GM21619 (cell line): ENCODE measurements at regions not wholly inside any gene's neighbourhood (a gene's known extent, or its start where the extent isn't known, plus 50 kb on each side); places are given as distances from the start of the nearest gene placed in this dataset.

Experiments used
- ATAC-seq: cut with Tn5 transposase; IDR thresholded peaks from one replicate; pipeline ENCODE4 v1.9.1; 2021; ENCODE audit not compliant: unreplicated experiment

DNA sequence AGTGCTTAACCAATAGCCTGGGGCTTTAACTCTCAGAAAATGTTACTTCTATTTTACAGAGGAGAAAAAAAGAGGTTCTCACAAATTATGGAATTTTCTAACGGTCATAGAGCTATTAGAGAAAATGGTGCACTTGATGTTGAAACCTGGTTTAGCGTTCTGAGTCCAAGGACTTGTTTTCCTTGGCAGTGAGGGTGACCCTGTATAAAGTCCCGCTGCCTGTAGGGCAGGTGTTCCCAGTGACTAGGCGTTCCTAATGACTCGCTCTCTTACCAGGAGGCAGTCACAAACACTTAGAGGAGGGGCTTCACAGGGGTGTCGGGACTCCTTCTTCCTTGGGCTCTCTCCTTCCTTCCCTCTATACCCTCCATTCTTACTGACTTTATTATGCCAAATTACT lies 175.8 kb downstream of the ACTR3 start:
- no peak for ATAC-seq

DNA sequence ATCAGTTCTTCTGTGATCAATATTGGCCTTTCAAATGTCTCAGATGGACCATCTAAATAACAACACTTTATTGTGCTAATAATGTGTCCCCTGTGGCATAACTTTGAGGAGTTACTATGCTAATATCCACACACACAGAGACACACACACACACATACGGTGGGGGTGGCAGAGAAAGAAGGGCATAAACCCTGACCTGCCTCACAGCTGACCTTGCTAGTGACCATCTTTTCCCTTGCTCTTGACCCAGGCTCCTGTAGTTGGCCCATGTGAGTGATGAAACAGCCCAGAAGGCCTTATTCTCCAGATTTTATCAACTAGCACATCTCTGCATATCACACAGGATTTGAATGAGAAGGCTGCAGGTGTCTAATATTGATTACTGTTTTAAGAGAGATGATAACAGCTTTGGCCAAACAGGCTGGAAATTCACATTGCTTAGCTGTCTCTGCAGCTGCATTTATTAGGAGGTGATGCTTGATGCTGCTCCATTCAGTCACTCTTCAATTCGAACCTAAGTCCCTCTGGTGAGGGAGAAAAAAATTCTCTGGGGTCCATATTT lies 176.4 kb downstream of the ACTR3 start:
- ATAC-seq: no peak

DNA sequence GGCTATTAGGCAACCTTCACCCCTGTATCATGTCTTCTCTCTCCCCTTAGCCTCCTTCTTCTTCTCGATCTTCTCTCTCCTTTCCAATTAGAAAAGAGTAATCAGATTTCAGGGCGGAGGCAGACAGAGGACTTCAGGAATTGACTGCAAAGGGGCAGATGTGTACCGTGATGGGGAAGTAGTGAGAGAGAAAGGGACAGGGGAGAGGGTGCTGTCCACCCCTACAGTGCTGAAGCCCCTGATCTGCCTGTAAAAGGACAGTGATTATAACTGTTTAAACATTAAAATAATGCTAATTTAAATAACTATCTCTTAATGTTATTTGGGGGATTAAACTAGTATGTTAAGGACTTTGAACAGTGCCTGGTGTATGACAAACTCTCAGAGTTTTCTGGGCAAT lies 178.5 kb downstream of the ACTR3 start:
- ATAC-seq: no peak

DNA sequence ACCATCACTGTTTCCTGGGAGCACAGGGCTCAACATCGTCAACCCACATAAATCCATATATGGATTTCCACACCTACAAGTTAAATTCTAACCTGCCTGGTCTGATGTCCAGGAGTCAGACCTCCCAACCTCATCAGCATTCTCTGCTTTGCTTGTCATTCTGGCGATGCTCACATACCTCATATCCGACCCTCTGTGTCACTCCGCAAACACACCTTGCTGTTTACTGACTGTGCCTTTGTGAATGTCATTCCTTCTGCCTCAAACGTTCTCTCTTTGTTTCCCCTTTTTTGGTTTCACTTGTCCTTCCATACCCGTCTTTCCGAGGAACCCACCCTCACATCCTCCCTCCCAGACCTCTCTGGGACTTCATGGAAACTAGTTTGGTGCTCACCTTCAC lies 187.1 kb downstream of the ACTR3 start:
- ATAC-seq: no peak

DNA sequence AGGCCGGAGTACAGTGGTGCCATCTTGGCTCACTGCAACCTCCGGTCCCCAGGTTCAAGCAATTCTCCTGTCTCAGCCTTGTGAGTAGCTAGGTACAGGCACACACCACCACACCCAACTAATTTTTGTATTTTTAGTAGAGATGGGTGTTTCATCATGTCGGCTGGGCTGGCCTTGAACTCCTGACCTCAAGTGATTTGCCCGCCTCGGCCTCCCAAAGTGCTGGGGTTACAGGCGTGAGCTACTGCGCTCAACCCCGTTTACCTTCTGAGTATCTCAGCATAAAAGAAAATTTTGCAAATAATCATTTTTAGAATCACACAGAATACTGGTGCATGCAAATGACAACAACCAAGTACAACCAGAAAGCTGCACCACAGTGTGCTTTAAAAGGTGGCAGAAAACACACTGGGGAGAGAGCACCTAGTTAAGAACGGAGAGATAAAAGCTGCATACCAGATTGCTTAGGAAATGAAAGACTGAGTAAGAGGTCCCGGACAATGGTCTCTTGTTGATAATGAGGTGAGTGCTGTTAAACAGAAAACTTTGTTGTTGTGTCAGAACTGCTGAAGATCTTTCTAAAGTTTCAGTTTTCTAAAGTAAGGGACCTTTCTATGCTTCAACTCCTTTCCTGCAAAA lies 189.6 kb downstream of the ACTR3 start:
- no peak for ATAC-seq

DNA sequence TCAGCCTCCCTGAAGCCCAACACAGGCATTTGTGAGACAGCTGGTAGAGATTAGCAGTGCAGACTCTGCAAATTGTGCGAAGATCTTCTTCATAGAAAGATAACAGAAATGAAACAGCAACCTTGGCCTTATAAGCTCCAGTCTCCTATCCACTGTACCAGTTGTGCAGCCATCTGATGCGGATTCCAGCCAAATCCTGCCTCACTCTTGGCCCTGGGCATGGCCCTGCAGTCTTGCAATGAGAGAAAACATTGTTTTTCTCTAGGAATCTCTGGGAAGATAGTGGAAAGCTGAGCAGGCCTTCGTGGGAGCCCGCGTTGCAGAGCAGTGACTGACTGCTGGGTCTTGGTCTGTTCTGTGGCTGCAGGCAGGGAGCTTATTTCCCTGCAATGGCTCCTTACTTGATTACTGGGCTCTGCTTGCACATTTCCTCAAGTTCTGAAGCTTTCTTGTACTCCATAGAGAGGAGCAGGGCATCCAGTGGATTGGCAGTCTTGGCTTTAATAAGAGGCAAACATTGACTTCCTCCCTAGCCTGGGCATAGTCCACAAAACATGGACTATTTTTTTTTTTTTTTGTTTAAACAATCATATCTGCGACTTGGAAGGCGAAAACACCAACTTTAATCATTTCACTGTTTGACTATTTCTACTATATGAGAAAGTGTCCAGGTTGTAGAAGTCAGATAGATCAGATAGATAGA lies 193.0 kb downstream of the ACTR3 start:
- ATAC-seq: no peak

DNA sequence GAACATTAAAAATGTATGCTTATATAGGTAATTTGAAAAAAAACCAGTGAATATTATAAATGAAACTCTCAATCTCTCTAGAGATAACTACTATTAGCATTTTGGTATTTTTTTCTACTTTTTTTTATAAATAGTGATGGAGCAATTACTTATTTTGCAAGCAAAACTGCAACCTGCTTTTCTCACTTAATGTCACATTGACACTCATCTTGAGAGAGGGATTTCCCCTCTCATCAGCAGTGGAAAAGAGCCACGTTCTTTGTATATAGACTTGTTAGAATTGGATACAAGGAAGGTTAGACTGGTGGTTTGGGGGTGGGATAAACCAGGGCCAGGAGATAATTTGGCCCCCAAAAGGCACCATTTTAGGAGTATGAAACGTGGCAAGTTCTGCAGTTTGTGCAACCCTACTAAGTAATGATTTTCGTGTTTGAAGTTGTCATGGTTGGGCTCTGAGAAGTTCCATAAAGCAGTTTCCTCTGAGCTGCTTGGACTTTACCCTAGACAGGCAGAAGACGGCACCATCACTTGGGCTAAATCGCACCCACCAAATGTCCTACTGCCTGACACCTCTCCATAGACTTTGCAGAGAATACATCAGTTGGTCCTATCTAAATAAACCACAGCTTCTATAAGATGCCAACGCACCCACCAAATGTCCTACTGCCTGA lies 194.0 kb downstream of the ACTR3 start:
- peak; percentile 83 for ATAC-seq

DNA sequence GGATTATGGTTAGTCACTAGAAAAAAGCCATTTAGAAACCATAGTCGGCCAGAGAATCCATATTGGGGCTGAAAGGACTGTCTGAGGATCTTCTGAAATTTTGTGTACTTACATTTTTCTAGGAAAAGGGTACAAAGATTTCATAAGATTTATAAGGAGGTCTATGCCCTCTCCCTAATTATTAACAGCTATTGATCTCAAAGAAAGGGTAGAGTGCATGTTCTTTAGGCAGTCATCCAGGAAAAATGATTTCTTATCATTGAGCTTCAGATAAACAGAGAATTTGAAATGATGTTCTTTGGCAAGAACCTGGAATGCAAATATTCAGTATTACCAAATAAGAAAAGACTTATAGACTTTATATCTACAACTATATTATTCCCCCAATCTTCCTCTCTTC lies 195.3 kb downstream of the ACTR3 start:
- no peak for ATAC-seq

DNA sequence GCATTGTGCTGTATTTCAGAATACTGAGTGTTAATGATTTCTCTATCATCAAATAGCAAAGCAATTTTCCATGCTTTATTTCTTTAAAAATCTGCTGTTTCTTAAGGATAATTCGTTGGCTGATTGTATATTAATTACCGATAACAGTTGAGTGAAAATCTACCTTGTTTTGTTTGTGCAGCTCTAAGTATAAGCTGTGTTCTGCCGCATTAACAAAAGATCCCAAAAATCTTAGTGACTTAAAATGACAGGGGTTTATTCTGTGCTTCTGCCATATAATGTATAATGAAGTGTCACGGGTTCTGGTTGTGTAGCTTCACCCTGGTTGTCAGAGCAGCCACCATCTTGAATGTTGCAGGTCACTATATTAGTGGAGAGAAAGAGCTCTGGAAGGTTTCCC lies 196.1 kb downstream of the ACTR3 start:
- ATAC-seq: no peak

DNA sequence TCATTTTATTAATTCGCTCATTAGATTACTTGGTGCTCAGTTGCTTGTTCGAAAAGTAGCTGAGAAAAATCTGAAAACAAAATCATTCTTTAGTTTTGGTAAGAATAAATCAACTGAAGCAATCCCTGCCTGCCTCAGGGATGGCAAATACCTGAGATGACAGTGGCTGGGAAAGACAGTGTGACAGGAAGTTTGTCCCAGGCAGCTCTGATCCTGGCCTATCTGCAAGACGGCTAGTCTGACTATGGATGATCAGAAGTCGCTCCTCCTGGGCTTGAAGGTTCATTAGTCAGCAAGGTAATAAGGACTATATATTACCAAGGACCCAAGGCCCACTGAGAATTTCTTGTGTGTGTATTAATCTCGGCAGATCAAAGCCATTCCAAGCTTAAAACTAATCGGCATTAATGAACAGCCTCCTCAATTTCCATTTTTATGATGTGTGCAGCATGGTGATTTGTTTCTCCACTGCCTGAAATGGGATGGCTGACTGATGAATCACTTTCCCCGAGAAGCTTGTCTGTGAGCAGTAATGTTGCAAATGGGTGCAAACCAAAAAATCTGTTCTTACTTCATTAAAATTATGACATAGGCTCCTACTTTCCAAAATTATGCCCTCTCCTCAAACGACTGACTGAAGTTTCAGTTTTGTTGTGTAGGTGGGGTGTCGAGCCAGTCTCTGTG lies 199.9 kb downstream of the ACTR3 start:
- ATAC-seq: no peak

DNA sequence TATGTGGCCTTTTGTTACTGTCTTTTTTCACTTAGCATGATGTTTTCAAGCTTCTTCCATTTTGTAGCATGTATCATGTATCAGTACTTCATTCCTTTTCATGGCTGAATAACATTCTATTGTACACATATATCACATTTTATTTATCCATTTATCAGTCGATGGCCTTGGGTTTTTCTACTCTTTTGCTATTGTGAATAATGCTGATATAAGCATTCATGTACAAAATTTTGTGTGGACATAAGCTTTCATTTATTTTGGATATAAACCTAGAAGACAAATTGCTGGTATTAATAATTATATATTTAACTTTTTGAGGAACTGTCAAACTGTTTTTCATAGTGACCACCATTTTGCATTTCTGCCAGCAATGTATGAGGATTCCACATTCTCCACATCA lies 201.1 kb downstream of the ACTR3 start:
- no peak for ATAC-seq

DNA sequence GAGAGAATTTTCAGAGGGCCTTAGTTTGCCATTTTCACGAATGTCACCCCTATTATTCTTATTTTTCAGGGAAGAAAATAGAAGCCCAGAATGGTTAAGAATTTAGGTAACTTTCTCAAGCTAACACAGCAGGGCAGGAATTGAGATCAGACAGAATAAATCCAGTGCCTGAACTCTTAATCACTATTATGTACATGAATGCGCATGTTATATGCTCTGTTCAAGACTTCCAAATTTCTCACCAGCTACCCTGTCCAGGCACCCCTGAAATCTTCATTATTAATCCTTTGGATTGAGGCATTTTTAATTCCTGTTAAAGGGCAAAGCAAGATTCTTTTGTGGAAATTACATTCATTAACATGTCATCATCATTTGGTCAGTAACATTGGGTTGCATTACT lies 218.4 kb downstream of the ACTR3 start:
- ATAC-seq: no peak

DNA sequence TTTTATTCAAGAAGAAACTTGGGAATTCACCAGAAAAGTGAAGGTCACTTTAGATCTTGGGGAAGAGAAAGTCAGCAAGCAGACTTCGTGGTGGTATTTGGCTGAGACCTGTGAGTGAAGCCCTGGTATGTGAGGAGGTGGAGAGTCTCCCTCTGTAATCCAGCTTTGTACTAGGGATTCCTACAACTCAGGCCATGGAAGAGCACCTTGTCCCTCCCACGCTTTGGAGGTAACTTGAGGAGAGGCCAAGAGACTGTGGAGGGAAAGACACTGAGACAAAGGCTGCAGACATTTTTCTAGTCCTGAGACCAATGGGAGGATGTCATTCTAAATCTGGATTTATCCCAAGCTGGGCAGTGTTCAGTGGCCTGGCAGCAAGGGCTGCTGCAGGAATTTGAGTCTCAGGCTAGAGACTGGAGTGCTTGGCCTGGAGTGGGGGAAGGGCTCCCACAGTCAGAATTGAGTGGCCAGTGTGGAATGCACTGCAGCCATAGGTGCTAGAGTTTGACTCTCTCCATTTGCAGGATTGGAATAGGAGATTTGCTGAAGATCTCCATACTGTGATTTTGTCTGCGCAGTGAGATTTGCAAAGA lies 219.0 kb downstream of the ACTR3 start:
- ATAC-seq: no peak

DNA sequence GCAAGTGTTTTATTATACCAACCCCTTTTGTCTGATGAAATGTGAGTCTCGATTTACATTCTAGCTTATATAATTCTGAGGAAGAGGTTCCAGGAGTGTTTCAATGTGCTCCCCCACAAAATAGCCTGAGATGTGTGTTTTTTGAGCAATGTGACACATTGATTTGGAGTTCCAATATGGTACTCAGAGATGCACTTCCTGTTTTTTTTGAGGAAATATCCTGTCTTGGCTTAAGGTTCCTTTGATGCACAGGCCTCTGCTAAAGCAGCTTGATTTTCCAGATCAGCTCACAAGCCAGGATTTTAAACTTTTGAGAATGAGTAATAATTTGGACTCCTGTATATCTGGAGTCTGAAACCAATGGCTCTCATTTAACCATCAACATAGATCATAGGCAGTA lies 221.4 kb downstream of the ACTR3 start:
- no peak for ATAC-seq

DNA sequence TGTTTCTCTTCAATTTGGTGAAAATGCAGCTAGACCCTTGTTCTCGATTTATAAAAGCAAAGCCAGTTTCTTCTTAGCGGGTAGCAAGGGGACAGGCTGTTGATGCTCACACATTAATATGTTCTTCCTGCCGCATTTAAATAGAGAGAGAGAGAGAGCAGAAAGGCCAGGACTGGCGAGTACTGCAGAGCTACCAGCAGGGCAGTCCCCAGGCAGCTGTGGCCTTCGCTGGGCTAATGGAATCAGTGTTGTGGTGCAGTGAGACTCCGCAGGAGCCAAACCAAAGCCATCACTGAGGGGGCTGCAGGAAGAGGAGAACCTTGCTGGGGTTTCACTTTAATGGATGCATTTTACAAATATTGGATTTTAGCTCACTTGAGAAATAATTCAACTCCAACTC lies 223.6 kb downstream of the ACTR3 start:
- no peak for ATAC-seq

DNA sequence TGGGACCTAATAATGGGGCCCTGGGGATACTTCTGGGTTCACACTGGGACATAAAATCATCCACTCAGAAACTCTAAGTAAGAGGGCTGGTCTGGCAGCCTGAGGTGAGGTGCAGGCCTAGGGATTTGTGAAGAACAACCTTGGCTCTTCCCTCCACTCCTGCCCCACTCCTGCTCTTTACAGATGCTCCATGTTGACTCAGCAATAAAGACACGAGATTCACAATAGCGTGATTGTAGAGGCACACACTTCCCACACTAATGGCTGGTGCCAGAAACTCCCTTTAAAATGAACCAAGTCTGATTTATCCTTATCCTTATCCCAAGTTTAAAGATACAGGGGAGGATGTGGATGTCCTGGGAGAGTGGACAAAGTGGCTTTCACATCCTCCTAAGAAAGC lies 228.2 kb downstream of the ACTR3 start:
- ATAC-seq: no peak

DNA sequence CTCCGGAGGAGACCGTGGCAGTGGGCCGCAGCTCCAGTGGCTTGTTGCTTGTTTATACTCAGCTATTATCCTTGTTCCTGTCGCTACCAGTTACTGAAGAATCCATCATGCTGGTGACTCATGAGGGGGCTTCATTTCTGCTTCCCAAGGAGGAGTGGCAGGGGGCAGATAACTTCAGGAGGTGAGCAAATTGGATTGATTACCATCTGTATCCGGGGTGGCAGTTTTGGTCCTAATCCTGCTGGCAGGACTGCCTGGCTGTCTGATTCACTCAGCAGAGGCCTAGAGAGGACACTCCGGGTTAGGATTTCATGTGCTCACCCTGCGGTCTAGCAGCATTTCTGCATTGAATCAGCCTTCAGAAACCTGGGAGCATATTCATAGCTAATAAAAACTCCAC lies 230.0 kb downstream of the ACTR3 start:
- no peak for ATAC-seq

DNA sequence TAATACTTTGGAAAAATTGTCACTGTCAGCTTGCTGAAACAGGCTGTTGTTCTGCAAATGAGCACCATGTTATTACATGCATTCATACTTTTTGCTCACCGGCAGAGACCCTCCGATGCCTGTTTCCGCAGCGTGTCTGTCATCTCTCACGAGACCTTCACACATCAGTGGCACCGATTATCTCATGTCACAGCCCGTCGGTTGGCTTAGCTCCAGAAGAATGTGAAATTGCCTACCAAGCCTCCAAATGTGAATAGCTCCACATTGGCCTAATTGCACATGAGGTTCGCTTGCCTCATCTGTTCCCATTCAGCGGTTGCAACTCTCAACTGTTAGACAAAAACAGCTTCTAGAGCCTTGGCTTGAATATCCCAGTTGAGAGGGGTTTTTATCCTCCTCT lies 233.0 kb downstream of the ACTR3 start:
- no peak for ATAC-seq

DNA sequence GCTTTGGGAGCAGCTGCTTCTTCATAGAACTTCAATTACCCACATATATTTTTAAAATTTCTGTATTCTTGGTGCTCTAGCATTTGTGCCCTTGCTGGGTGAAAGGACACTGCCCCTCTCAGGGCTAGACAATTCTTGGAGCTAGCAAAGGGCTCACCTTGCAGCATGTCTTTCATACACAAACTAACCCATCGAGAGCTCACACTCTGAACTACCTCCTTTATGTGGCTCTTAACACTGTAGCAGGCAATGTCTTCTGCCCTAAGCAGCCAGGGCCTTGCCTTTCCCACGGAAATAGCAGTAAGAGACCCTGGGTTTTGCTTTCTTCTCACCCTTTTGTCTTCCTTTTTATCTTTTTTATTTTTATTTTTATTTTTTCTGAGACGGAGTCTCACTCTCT lies 234.0 kb downstream of the ACTR3 start:
- ATAC-seq: no peak

DNA sequence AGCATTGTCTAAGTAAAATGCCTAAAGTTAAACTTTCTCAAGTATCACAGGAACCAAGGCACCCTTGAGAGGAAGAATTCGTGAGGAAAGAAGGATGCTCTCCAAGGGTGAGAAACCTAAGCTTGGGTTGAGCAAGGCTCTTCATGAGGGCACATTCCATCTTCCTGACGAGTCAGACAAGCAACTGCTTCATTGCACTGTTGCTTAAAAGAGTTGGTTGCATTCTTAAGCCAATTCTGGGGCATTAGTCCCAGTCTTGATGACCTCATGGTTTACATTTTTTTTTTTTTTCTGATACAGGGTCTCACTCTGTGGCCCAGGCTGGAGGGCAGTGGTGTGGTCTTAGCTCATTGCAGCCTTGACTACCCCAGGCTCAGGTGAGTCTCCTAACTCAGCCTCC lies 237.5 kb downstream of the ACTR3 start:
- no peak for ATAC-seq

DNA sequence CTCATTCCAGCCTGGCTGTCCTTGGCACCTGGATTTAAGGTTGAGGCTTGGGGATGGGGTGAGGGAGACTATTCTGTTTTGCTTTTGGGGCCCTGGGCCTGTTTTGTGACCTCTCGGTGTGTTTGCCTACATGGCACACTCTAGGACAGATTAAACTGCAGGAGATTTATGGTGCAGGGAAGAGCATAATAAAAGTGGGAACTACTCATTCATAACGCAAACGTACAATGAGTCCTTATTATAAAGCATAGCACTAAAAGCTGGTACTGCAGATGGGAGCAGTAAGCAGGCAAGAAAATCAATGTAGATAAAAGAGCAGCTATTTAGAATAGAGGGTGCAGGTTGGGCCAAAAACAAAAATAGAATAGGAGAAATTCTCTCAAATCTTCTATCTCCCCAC lies 238.4 kb downstream of the ACTR3 start:
- no peak for ATAC-seq
